GM18517 (cell line): ENCODE measurements at regions not wholly inside any gene's neighbourhood (a gene's known extent, or its start where the extent isn't known, plus 50 kb on each side); places are given as distances from the start of the nearest gene placed in this dataset.

Source experiments
- ATAC-seq: cut with Tn5 transposase; IDR thresholded peaks from one replicate; pipeline ENCODE4 v1.9.1; 2021; ENCODE audit warnings: mild to moderate bottlenecking, moderate library complexity; ENCODE audit not compliant: unreplicated experiment

DNA sequence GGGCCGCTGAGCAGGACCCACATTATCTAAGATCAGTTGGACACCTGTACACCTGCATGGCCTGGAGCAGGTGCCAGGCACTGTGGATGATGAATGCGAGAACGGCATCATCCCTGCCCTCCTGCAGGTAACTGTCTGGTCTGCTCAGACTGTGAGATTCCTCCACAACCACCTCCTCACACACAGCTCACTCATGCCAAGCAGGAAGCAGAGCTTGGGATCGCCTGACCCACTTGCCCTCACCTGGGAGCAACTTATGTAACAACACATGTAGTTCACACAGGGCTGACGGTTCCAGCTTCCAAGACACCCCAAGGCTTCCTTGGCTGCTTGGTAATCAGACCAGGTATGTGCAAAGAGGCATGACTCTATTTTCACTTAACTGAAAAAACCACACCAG lies 359.2 kb downstream of the PREX1 start:
- no peak for ATAC-seq

DNA sequence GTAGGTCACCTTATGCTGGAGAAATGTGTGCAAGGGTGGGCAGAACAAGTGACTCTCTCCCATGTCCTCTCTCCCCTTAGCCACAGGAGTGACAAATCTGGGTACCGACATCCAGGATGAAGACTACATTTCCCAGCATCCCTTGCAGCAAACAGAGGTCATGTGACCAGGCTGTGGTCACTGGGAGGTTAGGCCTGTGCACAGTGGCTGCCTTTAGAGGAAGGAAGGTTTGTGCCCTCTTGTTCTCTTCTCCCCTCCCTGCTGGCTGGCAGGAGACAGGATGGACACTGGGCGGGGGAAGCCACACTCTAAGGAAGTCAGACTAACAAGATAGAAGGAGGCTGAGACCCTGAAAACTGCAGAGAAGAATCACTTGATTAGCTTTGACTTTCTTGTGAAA lies 360.2 kb downstream of the PREX1 start:
- ATAC-seq = no peak

- ATAC-seq = no peak
Measured at GRCh38 chr20:48465271-48465670, 362.5 kb downstream of the PREX1 start.

- ATAC-seq = no peak
Measured at GRCh38 chr20:48463916-48464315, 363.9 kb downstream of the PREX1 start.

DNA sequence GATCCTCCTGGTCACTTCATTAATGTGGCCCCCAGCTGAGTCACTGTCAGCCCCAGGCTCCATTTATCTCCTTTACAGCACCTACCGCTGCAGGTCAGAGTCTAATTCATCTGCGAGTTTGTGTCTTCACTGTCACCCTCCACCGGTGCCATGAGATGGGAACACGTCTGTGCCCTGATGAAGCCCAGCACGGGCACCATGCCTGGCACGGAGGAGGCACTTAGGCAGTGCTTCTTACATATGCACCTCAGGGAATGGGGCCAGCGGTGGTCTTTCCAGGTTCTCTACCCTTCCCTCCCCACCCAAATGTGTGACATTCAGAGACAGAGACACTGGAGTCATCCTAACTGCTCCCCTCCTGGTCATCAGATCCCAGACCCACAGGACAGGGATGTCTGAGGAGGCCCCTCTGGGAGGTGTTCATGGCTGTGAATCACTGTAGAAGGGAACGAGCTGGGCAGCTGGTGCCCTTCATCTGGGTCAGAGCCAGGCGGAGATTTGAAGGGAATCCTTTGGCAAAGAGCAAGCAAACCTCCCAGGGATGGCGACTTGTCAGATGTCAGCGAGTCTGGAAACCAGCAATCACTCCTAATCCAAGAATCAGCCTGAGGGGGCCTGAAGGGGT lies 364.6 kb downstream of the PREX1 start:
- ATAC-seq = no peak

GRCh38 chr20:48461735-48462119 lies 366.1 kb downstream of the PREX1 start:
- no peak for ATAC-seq

DNA sequence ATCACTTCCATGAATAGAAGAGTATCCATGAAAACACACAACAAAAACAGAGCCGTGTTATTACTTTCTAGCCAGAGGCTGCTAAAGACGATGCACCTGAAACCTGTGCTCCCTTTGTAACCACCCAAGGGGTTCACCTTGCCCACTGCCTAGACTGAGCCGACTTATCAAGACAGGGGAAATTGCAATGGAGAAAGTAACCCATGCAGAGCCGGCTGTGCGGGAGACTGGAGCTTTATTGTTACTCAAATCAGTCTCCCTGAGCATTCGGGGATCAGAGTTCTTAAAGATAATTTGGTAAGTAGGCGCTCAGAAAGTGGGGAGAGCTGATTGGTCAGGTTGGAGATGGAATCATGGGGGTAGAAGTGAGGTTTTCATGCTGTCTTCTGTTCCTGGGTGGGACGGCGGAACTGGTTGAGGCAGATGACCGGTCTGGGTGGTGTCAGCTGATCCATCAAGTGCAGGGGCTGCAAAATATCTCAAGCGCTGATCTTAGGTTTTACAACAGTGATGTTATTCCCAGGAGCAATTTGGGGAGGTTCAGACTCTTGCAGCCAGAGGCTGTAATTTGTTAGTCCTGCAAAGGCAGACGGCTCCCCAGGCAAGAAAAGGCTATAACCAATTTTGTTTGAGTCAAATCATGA lies 366.6 kb downstream of the PREX1 start:
- no peak for ATAC-seq

DNA sequence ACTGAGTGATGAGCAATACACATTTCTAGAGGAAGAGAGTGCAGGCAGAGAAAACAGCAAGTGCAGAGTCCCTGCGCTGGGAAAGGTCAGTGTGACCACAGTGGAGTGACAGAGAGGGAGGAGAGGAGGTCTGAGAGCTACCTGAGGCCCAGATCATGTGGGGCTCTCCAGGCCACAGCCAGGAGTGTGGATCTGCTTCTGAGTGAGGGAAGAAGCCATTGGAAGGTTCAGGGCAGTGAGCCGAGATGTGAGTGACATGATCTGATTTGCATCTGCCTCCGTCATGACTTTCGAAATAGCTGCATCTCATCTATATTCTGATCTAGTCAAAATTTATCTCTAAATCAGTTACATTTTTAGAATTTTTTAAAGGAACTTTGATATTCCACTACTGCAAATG lies 367.1 kb downstream of the PREX1 start:
- ATAC-seq = no peak

DNA sequence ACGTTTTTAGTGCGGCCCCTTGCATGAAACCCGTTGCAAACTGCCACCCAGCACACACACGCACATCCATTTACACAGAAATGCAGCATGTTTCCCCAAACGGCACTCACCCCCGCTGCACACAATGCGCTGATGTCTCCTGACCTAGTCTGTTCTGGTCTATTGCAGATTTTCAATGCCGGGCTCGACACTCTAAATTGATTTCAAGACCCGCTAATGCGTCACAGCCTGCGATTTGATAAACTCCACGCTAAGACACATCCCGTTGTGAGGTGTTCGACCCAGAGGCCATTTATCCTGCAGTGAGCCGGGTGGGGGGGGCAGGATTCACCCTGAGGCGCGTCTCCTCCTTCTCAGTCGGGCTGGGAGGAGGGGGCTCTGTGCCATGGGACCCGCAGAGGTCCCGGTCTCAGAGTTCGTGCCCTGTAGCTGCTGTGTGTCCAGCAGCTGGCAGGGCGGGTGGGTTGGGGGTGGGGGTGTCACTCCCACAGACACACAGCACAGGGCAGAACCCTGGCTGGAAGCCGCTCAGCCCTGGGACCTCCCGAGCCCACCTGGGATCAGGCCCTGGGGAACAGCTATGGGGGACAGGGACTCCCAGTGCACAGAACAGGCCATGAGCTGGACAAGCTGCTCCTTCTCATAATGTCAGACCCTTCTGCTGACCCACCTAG lies 367.9 kb downstream of the PREX1 start:
- no peak for ATAC-seq

DNA sequence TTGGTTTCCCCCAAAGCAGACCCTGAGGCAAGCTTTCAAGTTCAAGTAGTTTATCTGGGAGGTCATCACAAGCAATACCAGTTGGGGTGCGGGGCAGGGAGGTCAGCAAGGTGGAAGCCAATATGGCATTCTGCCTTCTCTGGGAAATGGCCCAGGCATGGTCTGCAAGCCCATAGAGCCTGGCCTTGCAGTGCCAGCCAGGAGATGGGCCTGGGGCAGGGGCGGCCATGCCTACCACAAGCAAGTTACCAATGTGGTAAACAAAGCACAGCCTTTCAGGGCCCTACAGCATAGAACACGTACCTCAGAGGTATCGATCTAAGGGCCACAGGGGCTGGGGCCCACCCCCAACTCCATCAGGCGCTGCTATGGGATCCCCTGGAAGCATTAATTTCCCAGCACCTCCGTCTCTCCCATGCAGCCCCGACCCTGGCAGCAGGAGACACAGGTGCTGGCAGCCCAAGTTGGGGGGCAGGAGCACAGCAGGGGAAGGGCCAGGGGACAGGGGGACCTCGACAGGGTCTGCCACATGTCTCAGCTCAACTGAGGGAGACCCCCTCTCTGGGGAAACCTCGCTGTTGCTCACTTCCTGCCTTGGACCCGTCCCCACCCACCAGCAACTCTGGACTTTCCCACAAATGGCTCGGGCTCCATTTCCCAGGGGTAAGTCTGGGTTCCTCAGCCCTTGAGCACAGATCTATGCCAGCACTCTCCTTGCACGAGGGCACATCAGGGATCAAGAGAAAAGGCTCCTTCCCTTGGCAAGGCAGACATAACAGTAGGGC lies 369.0 kb downstream of the PREX1 start:
- ATAC-seq = no peak

DNA sequence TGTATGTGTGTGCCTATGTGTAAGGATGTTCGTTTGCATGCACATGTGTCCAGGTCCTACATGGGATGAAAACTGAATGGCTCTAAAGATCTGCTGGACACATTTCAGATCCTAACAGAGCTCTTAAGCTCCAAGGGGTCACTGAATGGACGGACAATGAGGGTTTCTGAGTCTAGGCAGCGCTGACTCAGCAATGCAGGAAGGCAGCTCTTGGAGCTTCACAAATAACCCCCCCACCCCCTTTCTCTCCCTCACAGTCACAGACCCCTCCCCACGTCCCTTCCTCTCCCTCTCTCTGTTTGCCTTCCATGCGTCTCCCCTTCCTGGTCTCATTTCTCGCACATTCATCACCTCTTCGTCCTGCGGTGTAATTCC lies 369.8 kb downstream of the PREX1 start:
- ATAC-seq = no peak

GRCh38 chr20:48457193-48458002 lies 370.4 kb downstream of the PREX1 start:
- no peak for ATAC-seq

- no peak for ATAC-seq
Measured at GRCh38 chr20:48456366-48457192, 371.2 kb downstream of the PREX1 start.

DNA sequence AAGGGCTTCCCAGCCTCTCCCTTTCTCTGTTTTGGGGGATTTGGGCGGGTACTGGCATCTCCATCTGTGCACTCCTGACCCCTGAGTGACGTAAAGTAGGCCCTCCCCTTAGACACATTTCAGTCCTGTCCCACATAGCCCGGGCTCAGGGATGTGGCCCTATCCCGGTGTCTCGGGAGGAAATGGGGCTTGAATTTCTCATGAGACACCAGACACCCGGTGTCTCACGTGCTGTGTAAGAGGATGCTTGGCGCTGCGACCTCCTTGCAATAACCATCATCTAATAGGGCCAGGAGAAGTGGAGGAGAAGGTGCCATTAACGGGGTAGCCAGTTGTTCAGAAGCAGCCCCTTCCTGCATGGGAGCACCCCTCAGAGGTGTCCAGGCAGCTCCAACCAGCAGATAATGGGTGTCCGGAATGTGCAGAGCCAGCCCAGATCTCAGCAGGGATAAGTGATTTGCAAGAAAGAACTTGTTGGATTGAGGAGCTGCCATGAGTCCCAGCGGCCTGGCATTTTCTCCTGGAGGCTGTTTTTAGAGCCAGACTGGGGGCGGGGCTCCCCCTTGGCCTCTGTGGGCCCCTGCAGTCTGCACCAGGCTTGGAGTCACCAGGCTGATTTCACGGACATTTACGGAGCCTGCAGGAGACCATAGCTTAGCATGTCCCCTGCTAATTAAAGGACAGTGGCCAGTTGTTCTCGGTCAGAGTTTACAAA lies 372.0 kb downstream of the PREX1 start:
- no peak for ATAC-seq

DNA sequence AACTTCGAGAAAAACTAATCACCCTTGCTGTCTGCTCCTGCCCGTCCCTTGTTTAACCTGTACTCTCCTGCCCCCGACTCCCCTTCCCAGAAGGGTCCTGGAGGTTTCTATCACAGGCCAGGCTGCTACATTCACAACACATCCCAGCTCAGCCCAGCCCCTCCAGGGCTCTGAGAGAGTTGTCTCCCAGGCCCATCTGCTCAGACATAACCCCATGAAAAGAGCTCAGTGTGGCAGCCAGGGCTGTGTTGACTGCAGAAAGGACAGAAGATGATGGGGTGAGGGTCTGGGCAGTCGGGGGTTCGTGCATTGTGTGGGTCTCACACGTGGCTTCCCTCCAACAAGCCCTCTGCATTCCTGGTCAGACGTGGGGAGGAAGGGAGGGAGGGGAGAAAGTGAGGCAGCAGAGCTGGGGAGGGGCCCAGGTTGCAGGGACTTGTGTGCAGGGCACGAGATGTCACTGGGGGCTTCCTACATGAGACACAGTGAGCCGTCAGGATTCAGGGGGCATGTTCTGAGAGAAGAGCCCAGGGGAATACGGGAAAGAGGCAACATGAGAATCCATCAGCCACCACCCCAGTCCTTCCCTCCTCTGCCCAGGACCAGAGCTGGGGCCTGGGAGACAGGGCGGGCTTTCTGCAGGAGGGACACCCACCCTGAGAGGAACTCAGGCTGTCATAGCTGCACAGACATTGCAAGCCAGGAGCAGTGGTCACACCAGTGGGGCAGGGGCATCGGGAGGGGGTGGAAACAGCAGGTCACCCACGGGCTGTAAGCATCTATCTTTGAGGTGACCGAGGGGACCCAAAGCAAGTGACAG lies 372.9 kb downstream of the PREX1 start:
- no peak for ATAC-seq

- no peak for ATAC-seq
Measured at GRCh38 chr20:48453477-48454093, 374.2 kb downstream of the PREX1 start.

DNA sequence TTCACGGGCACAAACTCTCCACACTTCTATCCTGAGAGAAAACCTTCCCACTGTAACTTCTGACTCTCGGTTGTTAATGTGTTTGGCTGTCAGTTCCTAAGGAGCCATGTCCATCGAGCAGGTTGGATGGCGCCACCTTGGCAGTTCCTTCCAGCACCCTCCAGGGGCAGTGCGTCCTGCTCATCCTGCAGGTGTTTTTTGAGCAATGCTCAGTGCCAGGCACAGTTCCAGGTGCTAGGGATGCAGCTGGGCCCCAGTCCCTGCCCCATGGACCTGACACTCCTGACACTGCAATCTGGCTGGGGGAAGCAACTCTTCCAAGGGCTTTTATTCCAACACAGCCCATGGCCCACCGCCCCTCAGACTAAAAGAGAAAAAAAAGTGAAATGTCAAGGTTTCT lies 376.4 kb downstream of the PREX1 start:
- ATAC-seq = no peak
